Neural progenitor cell (in vitro differentiated cells): ENCODE measurements at regions not wholly inside any gene's neighbourhood (a gene's known extent, or its start where the extent isn't known, plus 50 kb on each side); places are given as distances from the start of the nearest gene placed in this dataset.

ENCODE experiments used
- EZH2 ChIP-seq: fragments of 200-600 bp; sonication (generic); IDR thresholded peaks from 2 replicates; pipeline ENCODE4 v1.6.1; 2017; ENCODE audit warnings: antibody characterized with exemption, mild to moderate bottlenecking, moderate library complexity
- EZH2phosphoT487 ChIP-seq: fragments of 200-600 bp; sonication (generic); IDR thresholded peaks from 2 replicates; pipeline ENCODE4 v1.6.1; 2017; ENCODE audit warnings: antibody characterized with exemption
- TF ChIP-seq, protein P1 (sequence below): fragments of 200-600 bp; sonication (generic); IDR thresholded peaks from 2 replicates; pipeline ENCODE4 v1.5.1; 2017; ENCODE audit warnings: antibody characterized with exemption, mild to moderate bottlenecking

- TF ChIP-seq, protein P1, sequence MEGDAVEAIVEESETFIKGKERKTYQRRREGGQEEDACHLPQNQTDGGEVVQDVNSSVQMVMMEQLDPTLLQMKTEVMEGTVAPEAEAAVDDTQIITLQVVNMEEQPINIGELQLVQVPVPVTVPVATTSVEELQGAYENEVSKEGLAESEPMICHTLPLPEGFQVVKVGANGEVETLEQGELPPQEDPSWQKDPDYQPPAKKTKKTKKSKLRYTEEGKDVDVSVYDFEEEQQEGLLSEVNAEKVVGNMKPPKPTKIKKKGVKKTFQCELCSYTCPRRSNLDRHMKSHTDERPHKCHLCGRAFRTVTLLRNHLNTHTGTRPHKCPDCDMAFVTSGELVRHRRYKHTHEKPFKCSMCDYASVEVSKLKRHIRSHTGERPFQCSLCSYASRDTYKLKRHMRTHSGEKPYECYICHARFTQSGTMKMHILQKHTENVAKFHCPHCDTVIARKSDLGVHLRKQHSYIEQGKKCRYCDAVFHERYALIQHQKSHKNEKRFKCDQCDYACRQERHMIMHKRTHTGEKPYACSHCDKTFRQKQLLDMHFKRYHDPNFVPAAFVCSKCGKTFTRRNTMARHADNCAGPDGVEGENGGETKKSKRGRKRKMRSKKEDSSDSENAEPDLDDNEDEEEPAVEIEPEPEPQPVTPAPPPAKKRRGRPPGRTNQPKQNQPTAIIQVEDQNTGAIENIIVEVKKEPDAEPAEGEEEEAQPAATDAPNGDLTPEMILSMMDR: no peak
- no peak for TF ChIP-seq EZH2
- no peak for TF ChIP-seq EZH2phosphoT487
Observed at GRCh38 chr3:135837977-135838631, 127.4 kb upstream of the PPP2R3A start.
